Panc1 (cell line): ENCODE measurements at regions not wholly inside any gene's neighbourhood (a gene's known extent, or its start where the extent isn't known, plus 50 kb on each side); places are given as distances from the start of the nearest gene placed in this dataset.

Experiments used
- ATAC-seq: fragments of 200-7000 bp; cut with Tn5 transposase; 2 replicates; pipeline ENCODE4 v1.9.1; 2020; ENCODE audit warnings: mild to moderate bottlenecking, moderate library complexity
- BruUV-seq: library from RNA; stranded (reverse); fragments of 400-500 nt; replicated peaks from 2 replicates; lab custom pipeline; 2021; lab: Mats Ljungman, UMichigan
- CTCF ChIA-PET: fragments of 300-600 bp; sonication (Branson Sonifier 250); formaldehyde crosslinking; loops from one replicate; lab custom pipeline; 2022; ENCODE audit warnings: antibody characterized with exemption; lab: Charles Lee
- POLR2A ChIA-PET: fragments of 300-600 bp; sonication (Branson Sonifier 250); formaldehyde crosslinking; loops from one replicate; lab custom pipeline; 2022; ENCODE audit warnings: antibody characterized with exemption; lab: Charles Lee
- DNase-seq: peaks from one replicate; pipeline ENCODE4 v3.0.0-alpha.2; 2010; ENCODE audit warnings: low read depth, low spot score
- H3K27ac ChIP-seq: 2 replicates; pipeline ENCODE4 v1.5.1; 2011; ENCODE audit warnings: mild to moderate bottlenecking, low read length, inconsistent platforms
- H3K27me3 ChIP-seq: fragments of 200-500 bp; sonication (Bioruptor generic); 2 replicates; pipeline ENCODE4 v1.6.0; 2014; ENCODE audit warnings: low read length, inconsistent platforms; ENCODE audit not compliant: control insufficient read depth, insufficient read depth
- H3K36me3 ChIP-seq: fragments of 200-500 bp; sonication (Bioruptor generic); 2 replicates; pipeline ENCODE4 v1.5.1; 2014; ENCODE audit warnings: inconsistent platforms, mild to moderate bottlenecking, low read length, moderate library complexity; ENCODE audit not compliant: control insufficient read depth, insufficient read depth
- H3K4me1 ChIP-seq: 2 replicates; pipeline ENCODE4 v1.5.1; 2011; ENCODE audit warnings: inconsistent platforms, mild to moderate bottlenecking, low read length, moderate library complexity; ENCODE audit not compliant: control insufficient read depth, insufficient read depth
- H3K4me3 ChIP-seq, 2 experiments: 2 replicates each; pipeline ENCODE4 v1.5.1; 2011 to 2012; ENCODE audit warnings: low read depth in 2 of 2, low read length in 2 of 2, mild to moderate bottlenecking in 2 of 2, inconsistent platforms in 1 of 2, moderate library complexity in 1 of 2
- H3K9me3 ChIP-seq: fragments of 200-500 bp; sonication (Bioruptor generic); 2 replicates; pipeline ENCODE4 v1.5.1; 2014; ENCODE audit warnings: low read depth, mild to moderate bottlenecking, inconsistent platforms, low read length, moderate library complexity; ENCODE audit not compliant: control insufficient read depth, insufficient read depth
- CTCF ChIP-seq: fragments of 450-650 bp; IDR thresholded peaks from 2 replicates; pipeline ENCODE4 v1.5.1; 2017; ENCODE audit warnings: mild to moderate bottlenecking
- POLR2AphosphoS5 ChIP-seq: IDR thresholded peaks from 2 replicates; pipeline ENCODE4 v1.6.1; 2012; ENCODE audit warnings: mild to moderate bottlenecking, low read depth, low read length, moderate library complexity
- REST ChIP-seq, 2 experiments: IDR thresholded peaks; 2 replicates each; pipeline ENCODE4 v1.6.1; 2011 to 2012; ENCODE audit warnings: low read depth in 2 of 2, control low read depth in 1 of 2, low read length in 1 of 2, mild to moderate bottlenecking in 1 of 2, moderate library complexity in 1 of 2; ENCODE audit not compliant: insufficient read depth in 1 of 2
- SIN3A ChIP-seq: IDR thresholded peaks from 2 replicates; pipeline ENCODE4 v1.6.1; 2012; ENCODE audit warnings: low read depth, mild to moderate bottlenecking, low read length, moderate library complexity, borderline replicate concordance; ENCODE audit not compliant: insufficient read depth
- TCF7L2 ChIP-seq: IDR thresholded peaks from 2 replicates; pipeline ENCODE4 v1.6.1; 2011; ENCODE audit warnings: mild to moderate bottlenecking, low read depth, low read length, inconsistent platforms
- in situ Hi-C: cut with HindIII; loops from 2 replicates; pipeline ENCODE4 v1.10.0; 2016; ENCODE audit warnings: low sequenced_read_pairs, low pct_unique_long_range_greater_than_20kb
- intact Hi-C: fragments of 100-400 bp; cut with micrococcal nuclease; formaldehyde crosslinking; loops from one replicate; pipeline ENCODE4 v1.10.0; 2022; ENCODE audit not compliant: unreplicated experiment

- ChIA-PET CTCF (no interaction called here), POLR2A (no interaction called here)
- H3K27me3 ChIP-seq, result no peaks in the 10 kb centered on the region
- no peaks in the 10 kb centered on the region for H3K36me3 ChIP-seq
- intact Hi-C loops (no loop called here), in situ Hi-C loops (no loop called here)
- ATAC-seq (no peak), DNase-seq (no peak)
- H3K27ac ChIP-seq, result no peak overlapping the region
- no peaks in the 10 kb centered on the region for H3K4me1 ChIP-seq
- BruUV-seq, result no TSS peak
- no peak overlapping the region for H3K4me3 ChIP-seq
- H3K9me3 ChIP-seq, result no peaks in the 10 kb centered on the region
- TF ChIP-seq REST (IDR thresholded peaks at IDR 0.05; ENCODE audit: insufficient read depth in 1 of 2, low read depth in 2 of 2, low read length in 1 of 2), result no peak
- no peak for TF ChIP-seq CTCF
- no peak for TF ChIP-seq SIN3A
- no peak for TF ChIP-seq TCF7L2
These were observed 626.5 kb downstream of the ZEB2 start for GRCh38 chr2:143893371-143893770.

GRCh38 chr2:143891879-143892308, 628.0 kb downstream of the ZEB2 start:
- H3K9me3 ChIP-seq, result no peaks in the 10 kb centered on the region
- no peak overlapping the region for H3K4me3 ChIP-seq
- no peaks in the 10 kb centered on the region for H3K4me1 ChIP-seq
- H3K27me3 ChIP-seq, result no peaks in the 10 kb centered on the region
- TF ChIP-seq REST (IDR thresholded peaks at IDR 0.05; ENCODE audit: insufficient read depth in 1 of 2, low read depth in 2 of 2, low read length in 1 of 2) (no peak), TCF7L2 (no peak), SIN3A (no peak), POLR2AphosphoS5 (no peak), CTCF (no peak)
- no peak for ATAC-seq
- BruUV-seq, result no TSS peak
- CTCF ChIA-PET, result no interaction called here
- in situ Hi-C loops, result no loop called here
- DNase-seq, result no peak
- intact Hi-C loops, result no loop called here
- H3K27ac ChIP-seq, result no peak overlapping the region
- H3K36me3 ChIP-seq, result no peaks in the 10 kb centered on the region
- POLR2A ChIA-PET, result no interaction called here
